IPS-18c (cell line): ENCODE measurements at regions not wholly inside any gene's neighbourhood (a gene's known extent, or its start where the extent isn't known, plus 50 kb on each side); places are given as distances from the start of the nearest gene placed in this dataset.

Source experiments
- H3K4me3 ChIP-seq: 2 replicates; pipeline ENCODE4 v1.7.0; 2013; ENCODE audit warnings: low read depth, mild to moderate bottlenecking, low read length, moderate library complexity; ENCODE audit not compliant: insufficient read depth
- H3K9me3 ChIP-seq: one replicate; pipeline ENCODE4 v1.6.1; 2013; ENCODE audit warnings: mild to moderate bottlenecking, low read length, moderate library complexity; ENCODE audit not compliant: control insufficient read depth, insufficient read depth

DNA sequence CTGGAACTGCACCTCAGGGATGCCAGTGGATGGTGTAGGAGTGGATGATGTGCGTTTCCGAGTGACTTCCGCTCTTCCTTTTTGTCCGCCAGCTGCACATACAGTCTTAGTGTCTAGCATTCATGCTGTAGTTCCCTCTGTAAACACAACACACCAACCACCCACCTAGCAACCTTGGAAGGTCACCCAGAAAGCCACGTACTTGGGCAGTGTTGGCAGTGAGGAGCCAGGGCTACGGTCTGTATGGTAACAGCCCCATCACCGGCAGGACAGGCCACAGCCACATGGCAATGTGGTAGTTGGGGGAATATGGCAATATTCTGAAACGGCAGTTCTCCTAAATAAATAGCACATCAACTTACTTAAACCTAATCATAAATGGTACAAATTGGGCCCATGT lies 613.5 kb upstream of the MGMT start:
- Histone ChIP-seq H3K4me3 (no peak overlapping the region), H3K9me3 (no peaks in the 10 kb centered on the region)

DNA sequence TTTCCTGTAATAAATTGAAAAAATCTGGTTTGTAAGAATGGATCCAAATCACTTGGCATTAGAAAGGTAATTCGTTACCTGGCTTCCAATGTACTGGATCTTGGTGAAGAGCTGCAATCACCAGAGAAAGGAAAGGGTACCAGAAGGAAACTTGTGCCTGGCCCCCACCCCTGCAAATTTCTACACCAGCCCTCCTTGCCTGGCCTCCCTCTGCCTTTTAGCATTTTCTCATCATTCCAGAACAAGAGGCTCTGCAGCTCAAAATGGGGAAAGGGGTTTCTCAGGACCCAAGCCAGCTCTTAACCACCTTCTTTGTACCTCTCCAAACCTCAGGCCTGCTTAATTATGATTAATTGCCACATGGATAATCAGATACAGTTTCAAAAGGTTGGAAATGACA lies 612.8 kb upstream of the MGMT start:
- Histone ChIP-seq H3K9me3 (no peaks in the 10 kb centered on the region), H3K4me3 (no peak overlapping the region)

DNA sequence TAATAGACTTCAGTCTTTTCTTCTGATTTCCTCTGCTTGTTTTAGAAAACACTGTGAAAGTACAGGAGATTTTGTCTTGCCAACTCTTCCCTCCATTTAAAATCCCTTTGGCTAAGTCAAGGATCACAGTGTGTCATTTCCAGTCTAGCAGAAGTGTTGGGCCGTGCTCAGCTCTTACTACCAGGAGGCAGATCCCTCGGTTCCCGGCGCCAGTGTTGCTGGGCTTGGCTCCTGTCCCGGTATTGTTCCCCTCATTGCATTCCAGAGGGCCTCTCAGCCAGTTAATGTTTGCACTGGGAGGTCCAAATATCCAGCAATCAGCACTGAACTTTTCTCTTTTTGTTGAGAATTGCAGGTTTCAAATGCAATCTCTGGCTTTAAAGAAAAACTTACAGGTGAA lies 612.1 kb upstream of the MGMT start:
- H3K4me3 ChIP-seq = no peak overlapping the region
- no peaks in the 10 kb centered on the region for H3K9me3 ChIP-seq

DNA sequence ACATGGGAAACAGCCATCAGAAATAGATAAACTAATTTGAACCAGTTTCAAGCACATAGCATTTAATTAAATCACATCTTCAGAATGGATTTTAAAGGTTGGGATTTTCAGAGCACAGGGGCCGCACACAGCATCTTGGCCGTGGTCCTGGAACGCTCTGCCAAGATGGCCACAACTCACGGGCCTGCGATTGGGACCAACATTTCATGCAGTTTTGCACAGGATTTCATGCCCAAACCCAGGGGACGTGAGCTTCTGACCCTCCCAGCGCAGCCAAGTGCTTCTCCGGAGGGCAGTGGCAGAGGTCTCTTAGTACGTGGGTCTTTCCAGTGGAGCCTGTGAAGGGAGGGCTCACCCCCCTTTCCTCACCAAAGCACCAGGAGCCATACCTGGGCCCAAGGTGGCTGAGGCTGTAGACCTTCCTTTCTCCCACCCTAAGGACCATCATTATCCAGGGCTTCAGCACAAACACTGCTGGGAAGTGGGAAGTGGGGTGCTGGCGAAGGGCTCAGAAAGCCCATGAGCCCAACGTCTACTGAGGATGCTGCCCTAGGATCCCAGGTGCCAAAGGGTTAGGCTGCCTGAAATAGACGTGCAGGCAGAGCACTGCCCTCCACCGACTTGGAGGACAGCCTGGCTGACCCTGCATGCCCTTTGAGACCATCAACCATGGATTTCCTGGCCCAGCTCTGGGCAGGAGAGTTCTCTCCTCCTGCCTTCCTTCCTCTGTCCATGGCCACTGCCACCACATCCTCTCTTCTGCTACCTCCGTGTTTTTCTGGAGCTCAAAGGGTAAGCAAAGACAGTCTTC lies 611.2 kb upstream of the MGMT start:
- Histone ChIP-seq H3K9me3 (no peaks in the 10 kb centered on the region), H3K4me3 (no peak overlapping the region)

DNA sequence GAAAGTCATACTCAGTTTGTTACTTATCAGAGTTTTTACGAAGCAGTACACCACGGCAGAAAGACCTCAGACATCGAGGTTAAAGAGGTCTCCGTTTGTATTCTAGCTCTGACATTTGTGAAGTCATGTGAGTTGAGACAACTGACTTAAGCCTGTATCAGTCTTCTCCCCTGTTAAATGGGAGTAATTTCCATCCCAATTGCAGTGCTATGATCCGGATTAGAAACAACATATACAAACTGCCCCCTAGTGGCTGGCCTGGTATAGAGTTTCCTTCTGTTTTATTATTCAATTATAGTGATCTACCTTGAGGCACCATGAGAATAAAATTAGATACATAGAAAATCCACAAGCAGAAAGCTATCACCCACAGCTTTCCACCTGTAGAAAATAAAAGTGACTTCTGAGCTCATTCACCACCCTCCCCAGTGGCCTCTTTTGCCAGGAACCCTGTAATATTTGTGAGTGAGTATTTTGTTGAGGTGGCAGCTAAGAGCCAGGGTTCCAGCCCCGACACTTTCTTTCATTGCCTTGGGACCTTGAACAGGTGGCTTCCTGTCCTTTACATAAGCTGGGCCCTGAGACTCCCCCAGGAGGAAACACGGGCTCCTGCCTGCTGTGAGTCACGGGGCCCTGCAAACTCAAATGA lies 607.2 kb upstream of the MGMT start:
- Histone ChIP-seq H3K4me3 (no peak overlapping the region), H3K9me3 (peaks cover 2% of the 10 kb centered on the region)

DNA sequence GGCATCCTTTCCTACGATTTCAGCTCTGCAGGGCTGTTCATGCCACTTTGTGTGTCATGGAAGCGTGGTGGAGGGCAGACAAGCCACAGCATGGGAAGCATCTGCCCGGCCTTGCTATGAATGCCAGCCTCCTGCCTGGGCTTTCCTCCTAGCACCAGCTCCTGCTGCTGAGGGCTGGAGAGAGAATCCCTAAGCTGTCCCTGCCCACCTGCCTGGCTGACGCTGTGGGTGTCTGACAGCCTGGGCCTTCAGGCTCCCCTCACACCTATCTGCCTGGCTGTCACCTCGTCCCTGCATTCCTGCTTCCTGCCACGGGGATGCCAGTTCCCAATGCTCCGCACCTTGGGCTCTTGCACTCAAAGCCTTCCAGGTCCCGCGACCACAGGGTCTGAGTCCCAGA lies 606.5 kb upstream of the MGMT start:
- Histone ChIP-seq H3K9me3 (peaks cover 2% of the 10 kb centered on the region), H3K4me3 (no peak overlapping the region)

DNA sequence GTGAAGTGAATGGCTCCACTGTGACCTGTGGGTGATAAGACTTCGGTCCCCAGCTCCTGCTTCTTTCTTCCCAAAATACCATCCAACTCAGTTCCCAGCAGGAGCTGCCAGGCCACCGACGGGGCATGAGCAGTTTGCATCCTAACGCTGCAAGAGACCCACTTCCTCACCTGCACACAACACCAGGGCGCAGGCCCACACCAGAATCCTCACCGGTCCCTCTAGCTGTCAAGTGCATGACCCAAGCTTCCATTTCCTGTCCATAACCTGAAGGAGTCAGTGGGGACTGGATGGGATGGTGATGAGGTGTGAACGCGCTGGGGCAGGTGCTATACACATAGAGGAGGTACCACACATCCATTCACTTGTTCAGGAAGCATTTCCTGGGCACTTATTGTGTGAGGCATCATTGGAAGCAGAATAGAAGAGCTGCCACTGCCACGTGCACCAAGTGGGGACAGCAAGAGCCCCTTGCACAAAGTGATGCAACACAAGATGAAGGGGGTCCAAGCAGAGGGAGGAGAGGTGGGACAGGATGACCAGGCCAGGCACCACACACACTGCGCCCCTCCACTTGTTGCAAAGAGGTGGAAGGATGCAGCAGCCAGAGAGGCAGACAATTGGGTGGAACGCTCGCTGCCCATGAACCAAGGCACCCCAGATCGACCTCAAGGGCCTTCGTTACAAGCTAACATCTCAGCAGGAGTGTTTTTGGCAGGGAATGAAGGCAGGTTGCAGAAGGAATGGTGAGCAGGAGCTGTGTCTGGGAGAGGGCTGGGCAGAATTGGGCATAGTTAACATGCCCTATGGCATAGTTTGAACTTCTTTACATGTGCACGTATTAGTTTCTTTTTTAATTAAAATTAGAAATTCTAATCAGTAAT lies 605.8 kb upstream of the MGMT start:
- Histone ChIP-seq H3K9me3 (peaks cover 2% of the 10 kb centered on the region), H3K4me3 (no peak overlapping the region)

DNA sequence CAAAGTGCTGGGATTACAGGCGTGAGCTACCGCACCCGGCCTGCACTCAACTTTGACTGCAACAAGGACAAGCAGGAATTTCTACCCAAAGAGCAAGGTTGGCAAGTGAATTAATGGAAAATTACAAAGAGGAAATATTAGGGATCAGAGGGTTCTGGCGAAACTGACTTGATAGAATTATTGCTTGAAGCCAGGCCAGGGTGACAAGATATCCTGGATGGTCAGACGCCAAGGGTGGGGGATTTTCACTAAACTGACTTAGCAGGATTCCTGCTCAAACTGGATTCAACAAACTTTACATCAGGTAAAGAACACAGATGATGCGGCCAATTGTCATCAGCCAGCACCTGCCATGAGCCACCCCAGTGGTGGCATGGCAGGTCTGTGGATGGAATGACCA lies 603.6 kb upstream of the MGMT start:
- Histone ChIP-seq H3K4me3 (no peak overlapping the region), H3K9me3 (peaks cover 2% of the 10 kb centered on the region)

DNA sequence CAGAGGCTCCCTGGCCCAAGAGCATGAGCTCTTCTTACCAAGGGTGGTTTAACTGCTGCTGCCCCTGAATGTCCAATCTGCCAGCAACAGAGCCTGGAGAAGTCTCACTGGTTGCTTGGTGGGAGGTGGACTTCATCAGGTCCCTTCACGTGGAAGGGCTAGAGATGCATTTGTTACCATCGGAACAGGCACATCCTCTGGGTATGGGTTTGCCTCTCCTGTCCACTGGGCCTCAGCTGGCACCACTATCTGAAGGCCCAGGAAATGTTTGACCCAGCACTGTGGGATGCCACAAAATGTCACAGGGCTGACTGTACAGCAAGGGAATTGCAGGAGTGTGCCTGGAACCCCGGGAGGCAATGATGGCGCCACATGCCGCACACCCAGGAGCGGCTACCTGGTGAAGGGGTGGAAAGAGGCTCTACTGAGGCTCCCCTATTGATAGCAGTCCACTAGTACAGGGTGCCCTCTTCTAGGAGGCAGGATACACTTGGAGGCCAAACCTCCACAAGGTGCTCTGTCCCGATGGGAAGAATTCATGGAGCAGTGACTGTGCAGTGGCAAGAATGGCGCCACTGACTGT lies 603.1 kb upstream of the MGMT start:
- Histone ChIP-seq H3K9me3 (peaks cover 2% of the 10 kb centered on the region), H3K4me3 (no peak overlapping the region)

DNA sequence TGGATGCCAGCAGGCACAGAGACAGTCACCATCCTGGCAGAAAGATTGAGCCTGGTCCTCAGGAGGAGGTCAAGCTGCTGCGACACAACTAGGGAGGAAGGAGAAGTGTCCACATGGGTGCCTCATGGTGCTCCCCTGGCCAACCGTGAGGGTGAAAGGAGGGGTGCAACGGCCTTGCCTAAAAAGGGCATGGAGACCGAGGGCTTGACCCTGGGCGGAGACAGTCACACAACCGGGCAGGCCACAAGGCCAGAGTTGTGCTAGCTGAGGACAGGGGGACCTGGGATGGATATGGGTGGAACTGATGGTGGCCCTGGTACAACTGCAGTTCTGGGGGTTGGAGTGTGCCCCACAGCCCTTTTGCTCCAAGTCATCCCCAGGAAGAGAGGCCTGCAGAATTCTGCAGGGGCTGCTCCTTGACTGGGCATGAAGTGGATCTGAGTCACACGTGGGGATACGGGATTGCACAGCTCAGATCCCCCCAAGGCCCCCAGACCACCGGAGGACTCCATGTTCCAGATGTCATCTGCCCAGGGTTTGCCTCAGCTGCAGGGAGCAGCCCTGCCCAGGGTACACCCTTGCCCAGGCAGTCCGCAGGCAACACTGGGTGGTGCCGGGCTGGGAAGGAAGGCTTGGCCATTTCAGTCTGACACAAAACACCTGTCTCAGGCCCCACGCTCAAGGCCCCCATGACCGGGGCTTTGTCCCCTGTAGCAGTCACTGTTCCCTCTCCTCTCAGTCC lies 602.3 kb upstream of the MGMT start:
- H3K4me3 ChIP-seq = no peak overlapping the region
- H3K9me3 ChIP-seq = peaks cover 2% of the 10 kb centered on the region

DNA sequence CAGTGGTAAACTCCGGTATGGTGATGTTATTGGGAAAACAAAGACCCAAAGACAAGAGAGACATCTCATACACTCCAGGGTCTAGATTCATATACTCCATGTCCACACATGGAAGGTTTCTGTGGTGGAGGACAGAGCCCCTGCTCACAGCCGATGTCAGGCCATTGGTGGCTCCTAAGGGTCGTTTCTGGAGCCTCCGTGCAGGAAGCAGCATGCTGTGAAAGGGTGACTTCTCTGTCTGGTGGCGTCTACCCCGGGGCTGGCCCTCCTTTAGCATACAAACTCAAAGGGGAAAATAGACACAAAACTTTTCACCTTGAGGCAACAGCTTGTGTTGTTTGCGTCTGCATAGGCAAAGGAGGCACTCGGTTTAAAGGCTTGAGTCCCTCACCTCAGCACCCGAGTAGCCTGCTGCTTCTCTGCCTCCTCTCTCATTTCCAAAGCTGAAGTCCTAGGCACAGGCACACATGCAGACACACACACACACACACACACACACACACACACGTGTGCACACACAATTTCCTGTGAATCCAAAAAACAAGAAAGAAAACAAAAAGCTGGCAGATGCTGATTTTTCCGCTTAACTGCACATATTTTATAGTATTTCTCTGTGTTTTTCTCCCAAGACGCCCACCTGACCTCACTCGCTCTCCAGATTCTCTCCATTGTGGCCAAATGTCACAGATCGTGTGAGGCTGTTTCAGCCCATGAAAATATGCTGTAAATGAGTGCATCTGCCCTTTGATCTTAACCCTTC lies 601.4 kb upstream of the MGMT start:
- Histone ChIP-seq H3K9me3 (peaks cover 2% of the 10 kb centered on the region), H3K4me3 (no peak overlapping the region)

DNA sequence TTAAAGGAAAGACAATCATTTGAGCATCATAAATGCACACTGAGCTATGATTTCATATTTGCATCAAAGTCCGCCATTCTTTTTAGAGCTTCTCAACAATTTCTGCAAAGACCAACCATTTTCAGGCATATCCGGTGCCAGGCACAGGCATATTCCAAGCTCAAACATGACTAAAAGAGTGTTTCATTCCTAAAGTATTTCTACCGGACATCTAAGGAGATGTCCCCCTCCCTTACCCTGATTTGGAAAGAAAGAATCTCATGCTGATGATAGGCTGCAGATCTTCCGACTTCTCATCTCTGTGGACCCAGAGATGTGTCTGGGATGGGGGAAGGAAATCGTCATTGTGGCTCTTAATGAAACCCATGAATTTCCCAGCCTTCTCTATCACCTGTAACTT lies 600.5 kb upstream of the MGMT start:
- H3K9me3 ChIP-seq = no peaks in the 10 kb centered on the region

DNA sequence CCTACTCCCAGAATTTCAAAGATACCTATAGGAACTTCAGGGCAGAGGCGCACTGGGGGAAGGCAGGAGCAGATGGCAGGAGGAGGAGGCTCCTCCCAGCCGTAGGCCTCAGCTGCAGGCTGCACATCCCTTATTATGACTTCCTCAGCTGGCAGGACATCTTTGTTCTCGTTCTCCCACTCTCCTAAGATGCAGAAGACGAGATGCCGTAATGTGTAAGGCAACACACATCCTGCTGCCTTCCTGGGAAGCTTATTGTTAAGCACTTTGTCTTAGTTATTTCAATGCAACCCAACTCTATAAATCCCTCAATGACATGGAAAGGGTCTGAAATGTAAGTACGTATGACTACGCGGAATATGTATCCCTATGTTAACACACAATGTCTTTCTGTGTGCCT lies 599.8 kb upstream of the MGMT start:
- Histone ChIP-seq H3K4me3 (no peak overlapping the region), H3K9me3 (peaks cover 2% of the 10 kb centered on the region)

More for the DNA sequence above, 600.5 kb upstream of the MGMT start:
- no peak overlapping the region for H3K4me3 ChIP-seq

DNA sequence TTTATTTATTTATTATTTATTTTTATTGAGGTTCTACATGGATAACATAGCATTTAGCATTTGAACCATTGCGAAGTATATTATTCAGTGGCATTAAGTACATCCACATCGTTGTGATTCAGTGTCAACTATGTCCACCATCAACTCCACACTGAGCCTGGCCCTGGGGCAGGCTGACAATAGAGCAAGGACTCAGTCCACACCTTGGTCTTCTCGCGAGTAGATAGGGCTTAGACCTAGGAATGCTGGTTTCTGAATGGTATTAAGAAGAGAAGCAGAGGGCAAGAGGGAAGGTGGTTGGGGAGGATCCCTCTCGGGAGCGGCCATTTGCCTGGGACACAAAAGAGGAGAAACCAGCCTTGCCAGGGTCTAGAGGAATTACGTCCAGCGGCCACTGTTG lies 599.2 kb upstream of the MGMT start:
- Histone ChIP-seq H3K9me3 (peaks cover 2% of the 10 kb centered on the region), H3K4me3 (no peak overlapping the region)

DNA sequence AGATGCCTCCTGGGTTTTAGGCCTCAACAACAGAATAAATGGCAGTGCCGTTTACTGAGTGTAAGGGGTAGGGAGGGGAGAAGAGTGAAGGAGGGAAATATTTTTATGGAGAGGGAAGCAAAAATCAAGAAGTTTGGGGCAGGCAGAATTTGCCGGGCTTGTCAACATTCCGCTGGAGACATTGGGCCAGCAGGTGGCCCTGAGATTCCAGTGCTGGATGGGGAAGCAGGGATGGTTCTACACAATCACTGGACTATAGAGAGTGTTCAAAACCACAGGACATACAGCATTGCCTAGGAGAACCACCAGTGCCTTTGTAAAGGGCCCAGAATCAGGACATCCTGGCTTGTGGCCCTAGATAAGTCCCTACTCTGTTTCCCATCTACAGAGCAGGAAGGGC lies 598.6 kb upstream of the MGMT start:
- peaks cover 2% of the 10 kb centered on the region for H3K9me3 ChIP-seq
- no peak overlapping the region for H3K4me3 ChIP-seq

DNA sequence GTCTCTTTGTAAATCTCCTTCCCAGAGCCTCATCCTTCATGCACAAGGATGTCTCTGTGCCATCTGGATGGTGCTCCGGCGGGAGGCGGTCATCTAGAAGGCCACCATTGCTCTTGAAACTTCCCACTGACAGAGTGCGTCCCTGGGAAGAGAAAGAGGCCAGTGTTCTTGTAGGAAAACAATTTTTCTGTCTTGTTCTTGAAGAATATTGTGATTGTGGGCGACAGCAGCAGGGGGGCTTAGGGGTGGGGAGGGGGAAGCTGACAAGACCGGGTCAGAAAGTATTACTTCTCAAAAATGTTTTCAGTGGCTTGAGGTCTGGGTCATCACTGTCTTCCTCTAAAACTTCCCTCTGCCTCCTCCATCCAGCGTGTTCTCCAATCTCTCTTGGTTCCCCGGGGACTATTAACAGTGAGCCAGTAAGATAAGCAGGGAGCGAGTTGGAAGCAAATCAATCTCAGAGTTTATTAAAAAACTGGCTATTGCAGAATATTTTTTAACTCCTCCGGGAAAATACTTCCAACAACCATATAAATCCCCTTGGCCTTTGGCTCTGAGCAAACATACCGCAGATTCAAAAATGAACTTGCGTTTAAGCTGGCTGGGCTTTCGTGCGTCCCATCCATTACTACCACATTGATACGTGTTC lies 597.8 kb upstream of the MGMT start:
- H3K9me3 ChIP-seq = peaks cover 2% of the 10 kb centered on the region
- no peak overlapping the region for H3K4me3 ChIP-seq
